Aorta (tissue), 5 donors: ENCODE measurements at regions not wholly inside any gene's neighbourhood (a gene's known extent, or its start where the extent isn't known, plus 50 kb on each side); places are given as distances from the start of the nearest gene placed in this dataset.
"Not testable (repeated sequence)": the region's sequence is repeated elsewhere in the genome, so short reads cannot be mapped to it uniquely, and the experiment has no call there.

Experiments used
- ATAC-seq: fragments of 200-7000 bp; cut with Tn5 transposase; one replicate; pipeline ENCODE4 v1.9.1; 2022; ENCODE audit warnings: moderate library complexity; ENCODE audit not compliant: low FRiP score
- DNase-seq, 2 donors: peaks; one replicate each; pipeline ENCODE4 v3.0.0-alpha.2; 2020
- H3K27ac ChIP-seq, 2 donors: one replicate each; pipeline ENCODE4 v1.5.1; 2013; ENCODE audit warnings: low read length in 2 of 2, mild to moderate bottlenecking in 2 of 2, moderate library complexity in 2 of 2, control low read depth in 1 of 2, inconsistent platforms in 1 of 2, low read depth in 1 of 2
- H3K27me3 ChIP-seq, 2 donors: one replicate each; pipeline ENCODE4 v1.6.1; 2013; ENCODE audit warnings: control low read depth in 1 of 2, low read length in 1 of 2, mild to moderate bottlenecking in 1 of 2, moderate library complexity in 1 of 2; ENCODE audit not compliant: insufficient read depth in 2 of 2, control insufficient read depth in 1 of 2
- H3K36me3 ChIP-seq, 2 donors: one replicate each; pipeline ENCODE4 v1.6.1; 2013; ENCODE audit warnings: control low read depth in 1 of 2, low read length in 1 of 2, mild to moderate bottlenecking in 1 of 2; ENCODE audit not compliant: insufficient read depth in 2 of 2, control insufficient read depth in 1 of 2
- H3K4me1 ChIP-seq, 2 donors: one replicate each; pipeline ENCODE4 v1.6.1; 2013; ENCODE audit warnings: low read length in 2 of 2, control low read depth in 1 of 2, mild to moderate bottlenecking in 1 of 2, moderate library complexity in 1 of 2; ENCODE audit not compliant: insufficient read depth in 2 of 2, control insufficient read depth in 1 of 2
- H3K4me3 ChIP-seq, 2 donors: one replicate each; pipeline ENCODE4 v1.5.1; 2013; ENCODE audit warnings: low read length in 2 of 2, control low read depth in 1 of 2, mild to moderate bottlenecking in 1 of 2
- H3K9me3 ChIP-seq: one replicate; pipeline ENCODE4 v1.6.1; 2013; ENCODE audit warnings: mild to moderate bottlenecking, low read length; ENCODE audit not compliant: control insufficient read depth
- WGBS, 2 donors: extraction: QIAGEN DNeasy Blood & Tissue Kit; methylation state at CpG; one replicate each; pipeline ENCODE4 v1.1.7; 2013; 5-methylcytosine and 5-hydroxymethylcytosine counted together
- intact Hi-C, 2 donors: fragments of 100-400 bp; cut with DNase I; formaldehyde crosslinking; loops; one replicate each; pipeline versions ENCODE4 v1.14.2 to v1.15.0; 2022
- donor health status: healthy with polysubstance abuse.
- donor health status: Bipolar disorder and iron deficiency.
- donor health status: DM: no; HTN: no; CAD: no.
- donor health status: DM: no; HTN: no; CAD: no.
- donor health status: DM: yes; HTN: yes; CAD: no.

GRCh38 chr11:48902153-48902450 is 81.6 kb downstream of the TRIM51G start:
- WGBS, 2 donors = 76 to 89% methylated on average over 6 of the region's 6 CpGs
- H3K27ac ChIP-seq, ATAC-seq, intact Hi-C loops, H3K4me1 ChIP-seq, H3K4me3 ChIP-seq, H3K36me3 ChIP-seq, H3K9me3 ChIP-seq, DNase-seq, H3K27me3 ChIP-seq: not testable (repeated sequence)

- ATAC-seq, H3K4me3 ChIP-seq, H3K36me3 ChIP-seq, intact Hi-C loops, H3K27ac ChIP-seq, H3K4me1 ChIP-seq, H3K9me3 ChIP-seq, H3K27me3 ChIP-seq: not testable (repeated sequence)
- peak in 1 of 2 donors; percentile 30 for DNase-seq
- 90 to 92% methylated on average over 25 to 30 of the region's 30 CpGs for WGBS, 2 donors
Measured at GRCh38 chr11:48901381-48902152, 82.1 kb downstream of the TRIM51G start.

GRCh38 chr11:48900801-48901181 is 82.9 kb downstream of the TRIM51G start:
- peak; percentile 41 to 55 for DNase-seq
- H3K4me3 ChIP-seq, intact Hi-C loops, H3K27me3 ChIP-seq, H3K9me3 ChIP-seq, H3K4me1 ChIP-seq, ATAC-seq, H3K27ac ChIP-seq, H3K36me3 ChIP-seq: not testable (repeated sequence)
- WGBS, 2 donors = 85 to 88% methylated on average over 29 of the region's 29 CpGs

GRCh38 chr11:48900131-48900800 is 83.4 kb downstream of the TRIM51G start:
- ATAC-seq = no peak
- peak; percentile 33 to 67 for DNase-seq
- H3K9me3 ChIP-seq = no peaks in the 10 kb centered on the region
- no peak overlapping the region for H3K4me3 ChIP-seq
- no peaks in the 10 kb centered on the region for H3K4me1 ChIP-seq
- no peak overlapping the region for H3K27ac ChIP-seq
- no peaks in the 10 kb centered on the region for H3K36me3 ChIP-seq
- no peaks in the 10 kb centered on the region for H3K27me3 ChIP-seq
- intact Hi-C loops = no loop called here
- WGBS, 2 donors = 66 to 72% methylated on average over 45 to 53 of the region's 53 CpGs

GRCh38 chr11:48880021-48880441 is 103.7 kb downstream of the TRIM51G start:
- 85 to 89% methylated on average over 23 to 24 of the region's 24 CpGs for WGBS, 2 donors
- DNase-seq (no peak), ATAC-seq (no peak)
- Histone ChIP-seq H3K27me3 (no peaks in the 10 kb centered on the region), H3K36me3 (no peaks in the 10 kb centered on the region), H3K4me1 (no peaks in the 10 kb centered on the region), H3K4me3 (no peak overlapping the region), H3K27ac (no peak overlapping the region), H3K9me3 (peaks cover 1% of the 10 kb centered on the region)
- intact Hi-C loops = no loop called here

- Histone ChIP-seq H3K9me3 (peaks cover 1% of the 10 kb centered on the region), H3K4me1 (no peaks in the 10 kb centered on the region), H3K36me3 (no peaks in the 10 kb centered on the region), H3K4me3 (no peak overlapping the region), H3K27ac (no peak overlapping the region), H3K27me3 (no peaks in the 10 kb centered on the region)
- WGBS, 2 donors = 78 to 80% methylated on average over 3 of the region's 3 CpGs
- ATAC-seq (no peak), DNase-seq (no peak)
- intact Hi-C loops = no loop called here
Measured at GRCh38 chr11:48879256-48879655, 104.4 kb downstream of the TRIM51G start.
